HepG2 (cell line): ENCODE measurements at regions not wholly inside any gene's neighbourhood (a gene's known extent, or its start where the extent isn't known, plus 50 kb on each side); places are given as distances from the start of the nearest gene placed in this dataset.
"Not testable (repeated sequence)": the region's sequence is repeated elsewhere in the genome, so short reads cannot be mapped to it uniquely, and the experiment has no call there.

Source experiments
- CTCF ChIP-seq: sonication (generic); formaldehyde crosslinking; IDR thresholded peaks from 2 replicates; pipeline ENCODE4 v1.5.0; 2020; ENCODE audit warnings: mild to moderate bottlenecking, missing genetic modification reagents, moderate library complexity
- PRDM15 ChIP-seq: sonication (generic); formaldehyde crosslinking; IDR thresholded peaks from 2 replicates; pipeline ENCODE4 v1.4.0; 2020; ENCODE audit warnings: missing genetic modification reagents
- TAF1 ChIP-seq: sonication (generic); formaldehyde crosslinking; IDR thresholded peaks from 2 replicates; pipeline ENCODE4 v1.4.0; 2020; ENCODE audit warnings: missing genetic modification reagents
- TRAFD1 ChIP-seq: sonication (generic); formaldehyde crosslinking; IDR thresholded peaks from 2 replicates; pipeline ENCODE4 v1.5.1; 2020; ENCODE audit warnings: missing genetic modification reagents, mild to moderate bottlenecking, borderline replicate concordance
- ZKSCAN1 ChIP-seq: fragments of 150-350 bp; IDR thresholded peaks from 2 replicates; pipeline ENCODE4 v1.6.1; 2014; ENCODE audit warnings: low read length
- ZNF431 ChIP-seq: sonication (generic); formaldehyde crosslinking; IDR thresholded peaks from 2 replicates; pipeline ENCODE4 v1.9.0; 2022; ENCODE audit warnings: missing genetic modification reagents, low read depth, mild to moderate bottlenecking, borderline replicate concordance
- ZNF558 ChIP-seq: sonication (generic); formaldehyde crosslinking; IDR thresholded peaks from 2 replicates; pipeline ENCODE4 v1.9.0; 2022; ENCODE audit warnings: mild to moderate bottlenecking, missing genetic modification reagents, borderline replicate concordance
- ZNF629 ChIP-seq: sonication (generic); formaldehyde crosslinking; conservative IDR thresholded peaks from 2 replicates; pipeline ENCODE4 v1.5.0; 2020; ENCODE audit warnings: missing genetic modification reagents

- TF ChIP-seq PRDM15 (CRISPR knock-in tag); ZKSCAN1; ZNF629 (CRISPR knock-in tag); CTCF; TAF1 (CRISPR knock-in tag); ZNF558 (CRISPR knock-in tag); TRAFD1 (CRISPR knock-in tag); ZNF431: not testable (repeated sequence)
Observed at GRCh38 chr7:145102199-145102598, 266.3 kb upstream of the TPK1 start.
